ENCODE measurements at regions not wholly inside any gene's neighbourhood (a gene's known extent, or its start where the extent isn't known, plus 50 kb on each side); places are given as distances from the start of the nearest gene placed in this dataset.
"Not testable (repeated sequence)": the region's sequence is repeated elsewhere in the genome, so short reads cannot be mapped to it uniquely, and the experiment has no call there.

- no peak for DNase-seq
Measured at GRCh38 chr10:42351745-42352144, 286.6 kb downstream of the ZNF33B start.

GRCh38 chr10:42336593-42337337 lies 301.6 kb downstream of the ZNF33B start:
- DNase-seq = not testable (repeated sequence)

- DNase-seq = not testable (repeated sequence)
Measured at GRCh38 chr10:42335653-42336296, 302.6 kb downstream of the ZNF33B start.

- DNase-seq = no peak
Measured at GRCh38 chr10:42304341-42304740, 334.0 kb downstream of the ZNF33B start.

- DNase-seq = not testable (repeated sequence)
Measured at GRCh38 chr10:42281896-42282295, 356.5 kb downstream of the ZNF33B start.

- not testable (repeated sequence) for DNase-seq
Measured at GRCh38 chr10:42269788-42270187, 368.6 kb downstream of the ZNF33B start.

- DNase-seq = not testable (repeated sequence)
Measured at GRCh38 chr10:42263259-42263658, 375.1 kb downstream of the ZNF33B start.

- DNase-seq = not testable (repeated sequence)
Measured at GRCh38 chr10:42243002-42243401, 395.4 kb downstream of the ZNF33B start.

- no peak for DNase-seq
Measured at GRCh38 chr10:42242135-42242805, 396.1 kb downstream of the ZNF33B start.

GRCh38 chr10:42236401-42236800 lies 402.0 kb downstream of the ZNF33B start:
- not testable (repeated sequence) for DNase-seq

GRCh38 chr10:42235736-42236135 lies 402.6 kb downstream of the ZNF33B start:
- not testable (repeated sequence) for DNase-seq

- not testable (repeated sequence) for DNase-seq
Measured at GRCh38 chr10:42235241-42235640, 403.1 kb downstream of the ZNF33B start.

- DNase-seq = not testable (repeated sequence)
Measured at GRCh38 chr10:42234506-42234905, 403.9 kb downstream of the ZNF33B start.

- not testable (repeated sequence) for DNase-seq
Measured at GRCh38 chr10:42233461-42234206, 404.7 kb downstream of the ZNF33B start.

- DNase-seq = not testable (repeated sequence)
Measured at GRCh38 chr10:42232955-42233354, 405.4 kb downstream of the ZNF33B start.

GRCh38 chr10:42230812-42231211 lies 407.6 kb downstream of the ZNF33B start:
- DNase-seq = not testable (repeated sequence)

- not testable (repeated sequence) for DNase-seq
Measured at GRCh38 chr10:42230115-42230514, 408.3 kb downstream of the ZNF33B start.

- not testable (repeated sequence) for DNase-seq
Measured at GRCh38 chr10:42227859-42228258, 410.5 kb downstream of the ZNF33B start.

- not testable (repeated sequence) for DNase-seq
Measured at GRCh38 chr10:42193588-42193987, 444.8 kb downstream of the ZNF33B start.

GRCh38 chr10:42192450-42192849 lies 445.9 kb downstream of the ZNF33B start:
- not testable (repeated sequence) for DNase-seq

- not testable (repeated sequence) for DNase-seq
Measured at GRCh38 chr10:42187501-42188195, 450.7 kb downstream of the ZNF33B start.

Data from NCI-H1694 (cell line).